IPS-NIHi11 (cell line): ENCODE measurements at regions not wholly inside any gene's neighbourhood (a gene's known extent, or its start where the extent isn't known, plus 50 kb on each side); places are given as distances from the start of the nearest gene placed in this dataset.
"Not testable (repeated sequence)": the region's sequence is repeated elsewhere in the genome, so short reads cannot be mapped to it uniquely, and the experiment has no call there.

Source experiments
- DNase-seq: peaks from one replicate; pipeline ENCODE4 v3.0.0; 2012; ENCODE audit warnings: mixed read lengths, low spot score

DNA sequence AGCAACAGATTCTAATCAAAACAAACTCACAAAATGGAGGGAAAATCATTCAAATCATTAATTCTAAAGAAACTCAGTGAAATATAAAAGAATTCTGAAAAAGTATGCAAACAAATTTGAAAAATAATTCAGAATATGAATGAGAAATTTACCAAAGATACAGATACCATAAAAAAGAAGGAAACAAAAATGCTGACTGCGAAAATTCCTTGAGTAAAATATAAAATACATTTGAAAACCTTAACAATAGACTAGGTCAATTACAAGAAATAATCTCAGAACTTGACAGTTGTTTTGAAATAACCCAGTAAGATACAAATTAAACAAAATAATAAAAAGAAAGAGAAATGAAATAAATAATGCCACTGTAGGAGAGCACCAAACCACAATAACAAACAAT is 1289.0 kb downstream of the SLITRK1 start:
- DNase-seq: no peak

- no peak for DNase-seq
Measured at GRCh38 chr13:82571653-82572052, 1310.6 kb downstream of the SLITRK1 start.

DNA sequence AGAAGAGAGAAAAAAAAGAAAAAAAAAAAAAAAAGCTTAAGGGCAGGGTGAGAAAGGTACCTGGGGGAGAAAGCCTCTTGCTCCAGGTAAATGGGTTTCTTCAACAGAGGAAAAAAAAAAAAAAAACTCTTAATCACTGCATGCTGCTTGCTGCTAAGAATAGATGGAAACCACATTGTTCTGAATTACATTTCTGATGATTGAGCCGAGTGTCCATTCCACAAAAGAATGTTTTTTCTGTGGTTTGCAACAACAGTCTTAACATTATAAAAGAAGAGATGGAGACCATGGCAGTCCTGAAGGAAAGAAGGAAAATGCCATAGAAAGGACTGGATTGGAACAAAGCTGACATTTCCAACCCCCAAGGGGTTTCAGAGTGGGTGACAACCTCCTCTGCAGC is 1312.7 kb downstream of the SLITRK1 start:
- DNase-seq: no peak

- DNase-seq: no peak
Measured at GRCh38 chr13:82566864-82567263, 1315.4 kb downstream of the SLITRK1 start.

DNA sequence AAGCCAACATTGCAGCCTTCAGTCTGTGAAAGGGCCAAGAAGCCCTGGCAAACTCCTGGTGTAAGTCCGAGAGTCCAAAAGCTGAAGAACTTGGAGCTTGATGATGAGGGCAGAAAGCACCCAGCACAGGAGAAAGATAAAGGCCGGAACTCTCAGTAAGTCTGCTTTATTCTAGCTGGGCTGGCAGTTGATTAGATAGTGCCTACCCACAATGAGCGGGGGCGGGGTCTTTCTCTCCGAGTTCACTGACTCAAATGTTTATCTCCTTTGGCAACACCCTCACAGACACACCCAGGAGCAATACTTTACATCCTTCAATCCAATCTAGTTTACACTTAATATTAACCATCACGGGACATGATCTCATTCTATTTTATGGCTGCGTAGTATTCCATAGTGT is 1317.1 kb downstream of the SLITRK1 start:
- DNase-seq: no peak

DNA sequence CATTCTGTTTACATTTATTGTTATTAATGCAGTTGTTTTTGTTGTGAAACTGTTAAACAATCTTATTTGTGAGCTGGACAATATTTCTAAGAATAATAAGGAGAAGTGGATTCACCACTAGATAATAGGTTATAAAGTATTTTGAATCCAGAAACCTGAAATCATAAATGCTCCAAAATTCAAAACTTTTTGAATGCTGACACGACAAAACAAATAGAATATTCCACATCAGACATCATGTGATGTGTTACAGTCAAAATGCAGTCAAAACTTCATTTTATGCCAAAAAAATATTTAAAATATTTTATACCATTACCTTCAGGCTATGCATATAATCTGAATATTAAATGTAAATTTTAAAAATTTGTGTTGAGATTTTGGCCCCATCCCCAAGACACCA is 1321.4 kb downstream of the SLITRK1 start:
- DNase-seq: no peak

- no peak for DNase-seq
Measured at GRCh38 chr13:82522872-82523271, 1359.4 kb downstream of the SLITRK1 start.

DNA sequence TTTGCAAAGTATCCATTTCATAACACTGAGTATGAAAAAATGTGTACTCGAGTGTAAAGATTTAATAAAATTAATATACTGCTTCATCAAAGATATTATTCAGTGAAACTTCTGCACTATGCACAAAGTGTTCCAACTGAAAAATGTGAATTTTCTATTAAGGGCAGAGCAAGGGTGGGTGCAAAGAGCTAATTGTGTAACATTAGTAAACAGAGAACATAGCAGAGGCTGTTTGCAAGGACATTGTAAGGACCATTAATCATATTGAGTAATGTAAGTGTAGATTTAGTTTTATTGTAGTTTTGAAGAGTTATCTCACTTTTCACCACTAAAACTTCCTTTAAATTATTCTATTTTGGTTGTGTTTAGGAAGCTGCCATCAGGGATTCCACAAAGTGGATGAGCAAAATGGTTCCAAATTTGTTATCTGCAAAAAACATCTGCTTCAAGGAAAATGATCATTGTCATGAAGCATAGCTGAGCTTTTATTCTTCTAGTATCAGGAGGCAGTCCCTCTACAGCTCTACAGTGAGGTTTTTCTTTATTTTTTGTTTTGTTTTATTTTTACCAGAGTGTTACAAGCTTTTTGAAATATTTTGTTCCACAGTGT is 1375.4 kb downstream of the SLITRK1 start:
- DNase-seq: no peak

- DNase-seq: no peak
Measured at GRCh38 chr13:82501834-82502233, 1380.4 kb downstream of the SLITRK1 start.

DNA sequence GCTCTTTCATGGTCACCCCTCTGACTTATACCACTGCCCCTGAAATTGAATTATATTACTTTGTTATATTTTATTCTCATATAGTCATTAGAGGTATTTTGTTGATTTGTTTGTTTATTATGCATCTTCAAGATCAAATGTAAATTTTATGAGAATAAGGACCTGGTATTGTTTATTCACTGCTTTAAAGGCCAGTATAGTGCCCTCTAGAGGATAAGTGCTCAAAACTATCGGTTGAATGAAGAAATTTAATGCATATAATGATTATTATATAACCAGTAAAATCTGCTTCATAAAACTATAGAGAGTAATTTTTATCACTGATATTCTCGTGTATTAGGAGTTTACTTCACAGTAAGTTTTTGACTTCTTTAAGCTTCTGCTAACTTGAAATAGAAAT is 1401.9 kb downstream of the SLITRK1 start:
- peak; percentile 4 for DNase-seq

GRCh38 chr13:82477436-82477835 is 1404.8 kb downstream of the SLITRK1 start:
- DNase-seq: no peak

GRCh38 chr13:82467626-82468025 is 1414.6 kb downstream of the SLITRK1 start:
- DNase-seq: no peak

GRCh38 chr13:82459575-82459974 is 1422.7 kb downstream of the SLITRK1 start:
- not testable (repeated sequence) for DNase-seq

GRCh38 chr13:82458169-82458568 is 1424.1 kb downstream of the SLITRK1 start:
- no peak for DNase-seq

DNA sequence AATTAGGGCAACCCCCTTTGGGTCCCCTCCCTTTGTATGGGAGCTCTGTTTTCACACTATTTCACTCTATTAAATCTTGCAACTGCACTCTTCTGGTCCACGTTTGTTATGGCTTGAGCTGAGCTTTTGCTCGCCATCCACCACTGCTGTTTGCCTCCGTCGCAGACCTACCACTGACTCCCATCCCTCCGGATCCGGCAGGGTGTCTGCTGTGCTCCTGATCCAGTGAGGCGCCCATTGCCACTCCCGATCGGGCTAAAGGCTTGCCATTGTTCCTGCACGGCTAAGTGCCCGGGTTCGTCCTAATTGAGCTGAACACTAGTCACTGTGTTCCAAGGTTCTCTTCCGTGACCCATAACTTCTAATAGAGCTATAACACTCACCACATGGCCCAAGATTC is 1424.7 kb downstream of the SLITRK1 start:
- not testable (repeated sequence) for DNase-seq

DNA sequence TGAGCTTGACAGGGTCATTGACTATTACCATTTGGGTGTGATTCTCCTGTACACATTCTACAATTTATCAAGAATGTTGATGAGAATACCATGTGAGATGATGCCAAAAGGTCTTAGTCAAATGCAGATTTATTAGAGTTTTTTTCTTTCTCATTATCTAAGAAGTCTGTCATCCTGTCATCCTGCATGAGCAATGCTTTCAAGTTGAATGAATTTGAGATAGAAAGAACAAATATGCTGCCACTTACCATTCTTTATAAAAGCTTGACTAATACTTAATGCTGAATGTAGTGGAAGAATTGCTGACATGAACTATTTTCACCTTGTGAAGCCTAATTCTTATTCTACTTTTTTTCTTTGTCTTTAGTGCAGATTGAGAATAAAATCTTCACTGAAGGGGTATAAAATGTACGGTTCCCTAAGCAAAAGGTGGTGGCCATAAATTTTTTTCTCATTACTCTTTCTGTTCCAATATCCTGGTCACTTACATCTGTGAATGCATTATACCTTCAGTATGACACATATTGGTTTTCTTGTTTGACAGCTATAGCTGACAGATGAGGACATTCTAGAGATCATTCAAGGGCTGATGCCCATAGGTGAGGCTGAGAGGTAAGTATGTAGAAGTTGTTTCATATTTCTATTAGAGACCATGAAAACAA is 1434.7 kb downstream of the SLITRK1 start:
- DNase-seq: no peak

DNA sequence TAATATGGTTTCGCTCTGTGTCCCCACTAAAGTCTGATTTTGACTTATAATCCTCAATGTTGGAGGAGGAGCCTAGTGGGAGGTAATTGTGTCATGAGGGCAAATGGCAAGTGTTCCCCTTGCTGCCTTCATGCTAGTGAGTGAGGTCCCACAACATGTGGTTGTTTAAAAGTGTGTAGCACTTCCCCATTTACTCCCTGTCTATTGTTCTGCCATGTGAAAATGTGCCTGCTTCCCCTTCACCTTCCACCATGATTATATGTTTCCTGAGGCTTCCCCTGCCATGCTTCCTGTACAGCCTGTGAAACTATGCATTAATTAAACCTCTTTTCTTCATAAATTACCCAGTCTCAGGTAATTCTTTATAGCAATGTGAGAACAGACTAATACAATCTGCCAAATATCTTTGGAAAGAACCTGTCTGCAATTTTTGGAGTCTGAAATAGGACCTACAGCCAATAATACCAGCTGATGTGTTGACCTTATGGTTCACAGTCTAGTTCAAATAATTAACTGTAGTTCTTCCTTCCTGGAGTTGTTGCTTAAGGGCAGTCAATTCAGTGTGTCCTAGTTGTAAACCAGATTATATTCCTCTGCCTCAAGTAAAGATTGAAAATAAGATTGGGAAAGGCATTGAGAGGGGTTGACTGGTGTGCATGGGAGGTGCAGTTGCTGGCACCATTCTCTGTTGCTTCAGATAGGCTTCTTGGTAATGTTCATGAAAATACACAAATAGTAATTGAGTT is 1442.9 kb downstream of the SLITRK1 start:
- no peak for DNase-seq

DNA sequence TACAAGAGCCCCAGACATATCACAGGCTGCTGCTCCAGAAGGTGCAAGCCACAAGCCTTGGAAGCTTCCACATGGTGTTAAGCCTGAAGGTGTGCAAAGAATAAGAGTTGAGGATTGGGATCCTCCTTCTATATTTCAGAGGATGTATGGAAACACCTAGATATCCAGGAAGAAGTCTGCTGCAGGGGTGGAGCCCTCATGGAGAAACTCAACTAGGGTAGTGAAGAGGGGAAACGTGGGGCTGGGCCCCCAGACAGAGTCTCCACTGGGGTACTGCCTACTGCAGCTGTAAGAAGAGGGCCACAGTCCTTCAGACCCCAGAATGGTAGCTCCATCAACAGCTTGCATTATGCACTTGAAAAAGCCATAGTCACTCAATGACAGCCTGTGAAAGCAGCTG is 1444.0 kb downstream of the SLITRK1 start:
- no peak for DNase-seq

DNA sequence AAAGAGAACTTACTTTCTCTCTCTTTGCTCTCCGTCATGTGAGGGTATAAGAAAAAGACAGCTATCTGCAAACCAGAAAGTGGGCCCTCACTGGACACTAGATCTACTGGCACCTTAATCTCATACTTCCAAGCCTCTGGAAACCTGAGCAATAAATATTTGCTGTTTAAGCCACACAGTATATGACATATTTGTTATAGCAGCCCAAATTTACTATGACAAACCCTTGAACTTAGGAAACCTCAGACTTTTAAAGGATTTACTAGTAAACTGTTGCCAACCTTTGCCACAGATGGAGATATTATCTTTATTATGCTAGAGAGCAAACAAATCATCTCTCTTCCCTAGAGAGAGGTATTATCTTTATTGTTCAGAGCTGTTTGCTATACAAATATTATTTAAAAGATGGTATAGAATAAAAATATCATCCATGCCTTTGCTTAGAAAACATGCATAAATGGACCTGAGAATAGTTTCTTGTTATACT is 1446.1 kb downstream of the SLITRK1 start:
- DNase-seq: no peak

GRCh38 chr13:82432949-82433348 is 1449.3 kb downstream of the SLITRK1 start:
- DNase-seq: no peak

GRCh38 chr13:82412749-82413148 is 1469.5 kb downstream of the SLITRK1 start:
- no peak for DNase-seq

DNA sequence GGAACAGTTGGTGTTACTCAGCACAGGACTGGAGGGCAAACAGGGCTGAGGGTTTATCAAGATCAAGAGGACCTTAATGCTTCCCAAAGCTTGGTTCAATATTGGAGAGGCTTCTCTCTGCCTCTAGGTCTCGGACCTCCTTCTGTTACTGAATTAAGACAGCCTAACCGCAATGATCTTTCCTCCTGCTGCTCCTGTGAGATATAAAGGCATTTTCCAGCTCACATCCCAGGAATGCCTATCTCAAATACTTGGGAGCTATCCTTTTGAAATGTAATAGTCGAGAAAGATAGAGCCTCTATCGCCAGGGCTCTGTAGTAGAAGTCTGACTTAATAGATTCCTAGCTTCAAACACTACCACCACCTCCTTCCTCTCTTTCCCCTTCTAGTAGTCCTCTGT is 1475.0 kb downstream of the SLITRK1 start:
- DNase-seq: peak; percentile 3

DNA sequence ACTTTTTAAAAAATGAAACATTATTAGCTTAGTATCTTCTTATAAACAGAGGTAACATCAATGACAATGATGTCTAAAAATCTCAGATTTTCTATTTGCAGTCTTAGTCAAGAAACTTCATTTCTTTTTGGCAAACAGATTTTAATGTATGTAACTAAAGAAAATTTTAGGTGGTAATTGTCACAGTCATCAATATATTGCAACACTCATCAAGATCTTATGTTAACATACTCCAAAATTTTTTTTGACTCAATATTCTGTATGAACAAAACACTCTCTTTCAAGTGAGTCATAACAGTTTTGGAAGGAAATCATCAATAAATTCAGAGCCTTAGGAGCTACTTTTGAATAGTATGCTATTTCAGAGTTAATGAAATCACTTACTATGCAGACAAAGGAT is 1507.6 kb downstream of the SLITRK1 start:
- no peak for DNase-seq
